ENCODE measurements at regions not wholly inside any gene's neighbourhood (a gene's known extent, or its start where the extent isn't known, plus 50 kb on each side); places are given as distances from the start of the nearest gene placed in this dataset.

DNA sequence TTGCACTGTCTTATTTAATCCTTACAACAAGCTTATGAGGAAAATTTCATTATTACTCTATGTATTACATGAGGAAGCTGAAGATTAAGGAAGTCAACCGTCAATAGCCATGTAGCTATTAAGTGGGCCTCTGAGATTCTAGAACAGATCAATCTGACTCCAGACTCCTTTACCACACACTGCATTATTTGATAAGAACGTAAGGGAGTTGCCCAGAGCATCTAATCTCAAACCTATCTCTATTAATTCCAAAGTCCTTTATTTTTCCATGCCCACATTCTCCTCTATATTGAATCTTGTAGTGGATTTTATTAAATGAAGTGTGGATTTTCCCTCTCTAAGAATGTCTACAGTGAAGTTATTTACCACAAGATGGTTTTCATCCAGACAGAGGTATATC is 118.2 kb upstream of the MTAP start:
- H3K27me3 ChIP-seq (ENCODE audit: control insufficient read depth, insufficient read depth, low read length): no peaks in the 10 kb centered on the region
- H3K9me3 ChIP-seq (ENCODE audit: control insufficient read depth, insufficient read depth, low read depth, low read length): no peaks in the 10 kb centered on the region
- H3K36me3 ChIP-seq (ENCODE audit: control insufficient read depth, insufficient read depth, low read length): no peaks in the 10 kb centered on the region
- H3K27ac ChIP-seq (ENCODE audit: low read depth, low read length): no peak overlapping the region
- no peak overlapping the region for H3K4me3 ChIP-seq (ENCODE audit: low read depth, low read length)
- H3K4me1 ChIP-seq (ENCODE audit: control insufficient read depth, insufficient read depth, low read length): peaks cover 8% of the 10 kb centered on the region; the same call in 1 of the 2 replicates
- no peak overlapping the region for H3K9ac ChIP-seq (ENCODE audit: low read length)

DNA sequence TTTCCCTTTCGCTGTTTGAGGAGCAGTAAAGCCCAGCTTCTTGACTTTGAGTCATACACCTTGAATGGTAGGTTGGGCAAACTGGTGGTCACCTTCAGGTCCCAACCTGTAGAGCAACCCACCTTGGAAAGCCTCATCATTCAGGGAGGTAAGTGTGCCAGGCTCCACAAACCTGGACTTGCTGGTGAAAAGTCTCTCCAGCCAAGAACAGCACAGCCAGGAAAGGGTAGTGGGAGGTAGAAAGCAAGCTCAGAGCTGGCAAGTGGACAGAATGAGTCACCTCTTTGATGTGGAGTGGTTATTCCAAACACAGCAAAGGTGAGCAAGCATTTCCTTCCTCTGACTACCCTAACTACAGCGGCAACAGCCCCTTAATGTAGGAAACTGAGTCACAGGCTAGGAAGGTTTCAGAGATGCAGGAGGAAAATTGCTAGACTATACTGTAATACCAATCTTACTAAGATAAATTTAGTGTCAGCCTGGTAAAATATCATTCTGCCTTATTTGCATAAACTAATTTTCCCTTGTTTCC is 117.5 kb upstream of the MTAP start:
- Histone ChIP-seq H3K27ac (ENCODE audit: low read depth, low read length) (no peak overlapping the region), H3K9ac (ENCODE audit: low read length) (no peak overlapping the region), H3K4me3 (ENCODE audit: low read depth, low read length) (no peak overlapping the region)

DNA sequence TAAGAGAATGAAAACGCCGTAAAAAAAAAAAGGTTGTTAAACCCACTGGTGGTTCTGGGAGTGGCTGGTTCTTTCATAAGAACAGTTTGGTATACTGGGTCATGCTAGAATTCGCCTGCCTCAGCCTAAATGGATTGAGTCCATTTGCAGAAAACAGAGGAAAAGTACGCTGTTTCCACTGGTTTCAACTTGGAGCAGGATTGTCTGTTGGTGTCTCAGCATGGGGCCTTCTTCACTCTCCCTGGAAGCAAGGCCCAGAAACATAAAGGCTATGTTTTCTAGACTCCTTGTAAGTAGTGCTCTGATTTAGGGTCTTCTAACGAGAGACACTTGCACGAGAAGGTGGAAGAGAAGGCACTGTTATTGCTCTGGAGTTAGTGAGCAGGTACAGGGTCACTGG is 116.9 kb upstream of the MTAP start:
- no peak overlapping the region for H3K27ac ChIP-seq (ENCODE audit: low read depth, low read length)
- H3K4me1 ChIP-seq (ENCODE audit: control insufficient read depth, insufficient read depth, low read length): peaks cover 8% of the 10 kb centered on the region; the same call in 1 of the 2 replicates
- H3K4me3 ChIP-seq (ENCODE audit: low read depth, low read length): no peak overlapping the region
- no peaks in the 10 kb centered on the region for H3K27me3 ChIP-seq (ENCODE audit: control insufficient read depth, insufficient read depth, low read length)
- no peaks in the 10 kb centered on the region for H3K9me3 ChIP-seq (ENCODE audit: control insufficient read depth, insufficient read depth, low read depth, low read length)
- no peaks in the 10 kb centered on the region for H3K36me3 ChIP-seq (ENCODE audit: control insufficient read depth, insufficient read depth, low read length)
- H3K9ac ChIP-seq (ENCODE audit: low read length): no peak overlapping the region

More for the DNA sequence above, 117.5 kb upstream of the MTAP start:
- Histone ChIP-seq H3K9me3 (ENCODE audit: control insufficient read depth, insufficient read depth, low read depth, low read length) (no peaks in the 10 kb centered on the region), H3K27me3 (ENCODE audit: control insufficient read depth, insufficient read depth, low read length) (no peaks in the 10 kb centered on the region), H3K4me1 (ENCODE audit: control insufficient read depth, insufficient read depth, low read length) (peaks cover 8% of the 10 kb centered on the region; the same call in 1 of the 2 replicates), H3K36me3 (ENCODE audit: control insufficient read depth, insufficient read depth, low read length) (no peaks in the 10 kb centered on the region)

DNA sequence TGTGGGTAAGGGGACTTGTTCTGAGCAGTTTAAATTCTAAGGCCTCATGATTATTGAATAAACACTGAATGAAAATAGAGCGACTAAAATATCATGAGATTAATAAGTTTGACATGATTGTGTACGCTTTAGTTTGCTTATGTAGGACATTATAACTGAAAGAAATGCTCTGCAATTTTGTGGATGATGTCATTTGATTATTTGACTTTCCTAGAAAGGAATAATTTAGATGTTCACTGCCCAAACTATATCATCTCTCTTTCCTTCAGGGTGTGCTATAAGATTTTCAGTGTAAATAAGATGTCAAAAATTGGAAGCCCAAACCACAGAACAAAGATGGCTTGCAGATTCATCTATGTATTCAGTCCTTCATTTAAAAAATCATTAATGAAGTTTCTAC is 115.7 kb upstream of the MTAP start:
- Histone ChIP-seq H3K27ac (ENCODE audit: low read depth, low read length) (no peak overlapping the region), H3K9ac (ENCODE audit: low read length) (no peak overlapping the region)

DNA sequence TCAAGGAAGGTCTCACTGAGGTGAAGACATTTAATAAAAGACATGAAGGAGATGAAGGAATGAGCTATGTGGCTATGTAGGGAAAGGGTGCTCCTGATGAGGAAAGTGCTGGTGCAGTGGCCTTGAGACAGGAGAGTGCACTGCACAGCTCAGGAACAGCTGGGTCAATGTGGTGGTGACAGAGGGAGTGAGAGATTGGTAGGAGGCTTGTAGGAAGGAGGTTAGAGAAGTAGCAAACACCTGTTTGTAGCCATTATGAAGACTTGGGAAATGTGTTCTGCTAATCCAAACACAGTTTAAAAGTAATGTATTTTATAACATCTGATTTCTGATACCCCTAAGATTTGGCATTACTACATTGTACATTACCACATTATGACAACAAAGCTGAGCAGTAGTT is 115.1 kb upstream of the MTAP start:
- Histone ChIP-seq H3K27me3 (ENCODE audit: control insufficient read depth, insufficient read depth, low read length) (0 out of 2 replicates have a peak, but pooled peaks cover 3% of the 10 kb centered on the region), H3K9me3 (ENCODE audit: control insufficient read depth, insufficient read depth, low read depth, low read length) (no peaks in the 10 kb centered on the region), H3K27ac (ENCODE audit: low read depth, low read length) (no peak overlapping the region), H3K9ac (ENCODE audit: low read length) (no peak overlapping the region), H3K36me3 (ENCODE audit: control insufficient read depth, insufficient read depth, low read length) (no peaks in the 10 kb centered on the region), H3K4me3 (ENCODE audit: low read depth, low read length) (no peak overlapping the region), H3K4me1 (ENCODE audit: control insufficient read depth, insufficient read depth, low read length) (peaks cover 8% of the 10 kb centered on the region; the same call in 1 of the 2 replicates)

More for the DNA sequence above, 115.7 kb upstream of the MTAP start:
- Histone ChIP-seq H3K4me1 (ENCODE audit: control insufficient read depth, insufficient read depth, low read length) (peaks cover 8% of the 10 kb centered on the region; the same call in 1 of the 2 replicates), H3K9me3 (ENCODE audit: control insufficient read depth, insufficient read depth, low read depth, low read length) (no peaks in the 10 kb centered on the region), H3K27me3 (ENCODE audit: control insufficient read depth, insufficient read depth, low read length) (no peaks in the 10 kb centered on the region), H3K36me3 (ENCODE audit: control insufficient read depth, insufficient read depth, low read length) (no peaks in the 10 kb centered on the region), H3K4me3 (ENCODE audit: low read depth, low read length) (no peak overlapping the region)

DNA sequence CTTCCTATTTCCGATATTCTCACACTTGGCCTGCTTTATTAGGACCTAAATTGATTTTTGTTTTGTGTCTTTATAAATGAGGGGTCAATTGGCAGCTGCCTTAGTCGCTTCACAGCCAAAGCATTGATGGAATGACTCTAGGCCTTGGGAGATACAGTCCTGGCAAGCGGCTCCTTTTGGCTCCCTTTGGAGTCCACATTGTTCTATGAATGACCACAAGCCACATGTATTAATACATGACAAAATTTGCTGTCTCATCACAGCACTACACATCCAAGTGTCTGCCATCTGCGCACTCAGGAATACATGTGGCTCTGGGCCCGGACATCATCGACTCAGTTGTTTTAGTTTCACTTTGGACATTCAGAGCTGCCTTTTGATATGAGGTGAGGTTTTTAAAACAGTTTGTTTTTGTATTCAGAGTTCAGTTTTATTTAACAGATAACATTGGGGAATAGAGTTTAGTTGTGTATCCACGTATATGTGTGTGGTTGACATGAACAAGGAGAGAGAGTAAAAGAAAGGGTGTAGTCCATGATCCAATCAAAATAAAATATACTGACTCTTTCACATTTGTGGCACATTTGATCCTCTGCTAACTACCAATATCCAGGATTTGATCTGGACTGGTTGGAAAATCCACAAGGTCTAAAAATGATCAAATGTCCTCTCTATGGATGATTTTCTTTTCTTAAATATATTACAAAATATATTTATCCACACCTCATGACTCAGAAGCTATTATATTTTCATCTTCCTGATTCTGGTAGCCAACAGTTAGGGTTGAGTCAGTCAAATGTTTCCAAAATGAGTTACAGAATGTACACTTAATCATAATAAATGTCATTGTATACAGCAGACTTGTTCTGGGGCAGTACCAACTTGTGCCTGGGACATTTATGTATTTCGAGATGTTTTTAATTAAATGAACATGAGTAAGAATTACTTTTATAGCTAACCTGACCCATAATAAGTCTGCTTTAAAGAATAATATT is 114.0 kb upstream of the MTAP start:
- Histone ChIP-seq H3K4me1 (ENCODE audit: control insufficient read depth, insufficient read depth, low read length) (peaks cover 8% of the 10 kb centered on the region; the same call in 1 of the 2 replicates), H3K9me3 (ENCODE audit: control insufficient read depth, insufficient read depth, low read depth, low read length) (no peaks in the 10 kb centered on the region), H3K4me3 (ENCODE audit: low read depth, low read length) (no peak overlapping the region), H3K36me3 (ENCODE audit: control insufficient read depth, insufficient read depth, low read length) (no peaks in the 10 kb centered on the region), H3K27me3 (ENCODE audit: control insufficient read depth, insufficient read depth, low read length) (0 out of 2 replicates have a peak, but pooled peaks cover 3% of the 10 kb centered on the region), H3K9ac (ENCODE audit: low read length) (no peak overlapping the region), H3K27ac (ENCODE audit: low read depth, low read length) (no peak overlapping the region)

DNA sequence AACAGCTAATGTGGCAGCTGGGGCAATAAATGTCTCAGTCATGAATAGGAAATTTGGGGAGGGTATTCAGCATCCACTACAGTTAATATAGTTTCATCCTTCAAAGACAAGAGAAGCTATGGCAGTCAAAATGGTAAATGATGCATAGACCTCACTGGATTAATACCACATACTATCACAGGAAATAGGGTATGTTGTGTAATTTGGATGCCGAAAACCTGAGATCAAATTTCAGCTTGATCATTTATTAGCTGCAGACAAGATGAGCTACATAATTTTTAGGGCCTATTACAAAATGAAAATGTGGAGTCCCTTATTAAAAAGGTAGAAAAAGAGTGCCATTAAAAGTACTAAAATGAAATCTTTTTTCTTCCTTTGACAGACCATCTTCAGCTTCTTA is 112.6 kb upstream of the MTAP start:
- Histone ChIP-seq H3K36me3 (ENCODE audit: control insufficient read depth, insufficient read depth, low read length) (no peaks in the 10 kb centered on the region), H3K9me3 (ENCODE audit: control insufficient read depth, insufficient read depth, low read depth, low read length) (no peaks in the 10 kb centered on the region), H3K4me1 (ENCODE audit: control insufficient read depth, insufficient read depth, low read length) (peaks cover 6% of the 10 kb centered on the region; the same call in 1 of the 2 replicates), H3K27ac (ENCODE audit: low read depth, low read length) (no peak overlapping the region), H3K27me3 (ENCODE audit: control insufficient read depth, insufficient read depth, low read length) (peaks cover 3% of the 10 kb centered on the region; the same call in 1 of the 2 replicates), H3K9ac (ENCODE audit: low read length) (no peak overlapping the region), H3K4me3 (ENCODE audit: low read depth, low read length) (no peak overlapping the region)

DNA sequence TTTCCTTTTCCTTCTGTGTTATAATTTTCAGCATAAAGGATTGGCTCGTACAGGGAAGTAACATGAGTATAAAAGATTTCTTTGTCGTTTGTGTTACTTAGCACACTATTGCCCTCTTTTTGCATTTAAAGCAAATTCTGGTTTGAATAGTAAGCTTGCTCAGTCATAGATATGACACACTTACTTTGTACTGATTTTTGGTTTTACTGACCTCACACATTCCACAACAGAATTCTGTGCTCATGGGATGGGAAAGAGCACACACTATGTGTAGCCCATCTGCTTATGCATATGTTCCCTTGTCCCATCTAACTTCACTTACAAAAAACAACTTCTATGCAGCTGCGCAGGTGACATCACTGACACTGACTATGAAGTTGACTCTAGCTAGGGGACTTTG is 111.9 kb upstream of the MTAP start:
- Histone ChIP-seq H3K27ac (ENCODE audit: low read depth, low read length) (no peak overlapping the region), H3K36me3 (ENCODE audit: control insufficient read depth, insufficient read depth, low read length) (no peaks in the 10 kb centered on the region), H3K9ac (ENCODE audit: low read length) (no peak overlapping the region), H3K4me1 (ENCODE audit: control insufficient read depth, insufficient read depth, low read length) (no peaks in the 10 kb centered on the region), H3K27me3 (ENCODE audit: control insufficient read depth, insufficient read depth, low read length) (peaks cover 3% of the 10 kb centered on the region; the same call in 1 of the 2 replicates), H3K9me3 (ENCODE audit: control insufficient read depth, insufficient read depth, low read depth, low read length) (0 out of 2 replicates have a peak, but pooled peaks cover under 1% of the 10 kb centered on the region), H3K4me3 (ENCODE audit: low read depth, low read length) (no peak overlapping the region)

DNA sequence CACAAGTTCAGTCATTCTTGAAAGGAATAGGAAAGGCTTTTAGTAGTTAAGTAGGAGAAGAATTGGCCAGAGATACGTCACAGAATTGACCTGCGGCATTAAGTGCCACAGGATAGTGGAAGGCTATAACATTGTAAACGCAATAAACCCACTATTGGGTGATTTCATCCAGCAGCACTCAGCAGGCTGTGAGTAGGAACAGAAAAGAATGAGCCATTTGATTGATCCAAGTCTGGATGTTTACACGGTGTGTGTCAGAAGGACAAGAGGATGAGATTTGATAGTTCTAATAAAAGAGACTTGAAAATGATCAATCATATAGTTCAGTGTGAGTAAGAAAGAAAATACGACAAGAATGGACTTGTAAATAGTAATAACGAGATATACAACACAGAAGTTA is 110.0 kb upstream of the MTAP start:
- H3K9me3 ChIP-seq (ENCODE audit: control insufficient read depth, insufficient read depth, low read depth, low read length): peaks cover 7% of the 10 kb centered on the region; the same call in 1 of the 2 replicates
- no peaks in the 10 kb centered on the region for H3K4me1 ChIP-seq (ENCODE audit: control insufficient read depth, insufficient read depth, low read length)
- no peaks in the 10 kb centered on the region for H3K36me3 ChIP-seq (ENCODE audit: control insufficient read depth, insufficient read depth, low read length)
- H3K9ac ChIP-seq (ENCODE audit: low read length): no peak overlapping the region
- peaks cover 3% of the 10 kb centered on the region; the same call in 1 of the 2 replicates for H3K27me3 ChIP-seq (ENCODE audit: control insufficient read depth, insufficient read depth, low read length)
- H3K27ac ChIP-seq (ENCODE audit: low read depth, low read length): no peak overlapping the region
- H3K4me3 ChIP-seq (ENCODE audit: low read depth, low read length): no peak overlapping the region

DNA sequence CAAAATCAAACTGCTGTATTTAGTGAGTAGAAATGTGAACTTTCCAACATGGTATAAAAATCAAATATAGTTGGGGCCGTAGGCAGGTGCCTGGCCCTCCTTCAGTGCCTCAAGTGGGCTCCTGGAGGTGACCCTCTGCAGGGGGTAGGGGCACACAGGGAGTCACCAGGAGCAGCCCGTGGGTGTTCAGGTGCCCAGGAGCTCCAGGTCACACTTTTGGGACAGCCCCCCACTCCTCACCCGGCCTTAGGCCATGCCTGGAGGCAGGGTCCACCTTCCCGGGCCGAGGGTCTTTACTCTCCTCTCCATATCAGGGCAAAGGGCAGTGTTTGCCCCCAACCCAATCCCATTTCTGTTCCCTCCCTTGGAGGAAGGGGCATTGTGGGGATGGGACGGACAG is 108.0 kb upstream of the MTAP start:
- Histone ChIP-seq H3K27me3 (ENCODE audit: control insufficient read depth, insufficient read depth, low read length) (peaks cover 3% of the 10 kb centered on the region; the same call in 1 of the 2 replicates), H3K4me3 (ENCODE audit: low read depth, low read length) (no peak overlapping the region), H3K9me3 (ENCODE audit: control insufficient read depth, insufficient read depth, low read depth, low read length) (peaks cover 7% of the 10 kb centered on the region; the same call in 1 of the 2 replicates), H3K36me3 (ENCODE audit: control insufficient read depth, insufficient read depth, low read length) (no peaks in the 10 kb centered on the region), H3K27ac (ENCODE audit: low read depth, low read length) (no peak overlapping the region), H3K9ac (ENCODE audit: low read length) (no peak overlapping the region), H3K4me1 (ENCODE audit: control insufficient read depth, insufficient read depth, low read length) (no peaks in the 10 kb centered on the region)

DNA sequence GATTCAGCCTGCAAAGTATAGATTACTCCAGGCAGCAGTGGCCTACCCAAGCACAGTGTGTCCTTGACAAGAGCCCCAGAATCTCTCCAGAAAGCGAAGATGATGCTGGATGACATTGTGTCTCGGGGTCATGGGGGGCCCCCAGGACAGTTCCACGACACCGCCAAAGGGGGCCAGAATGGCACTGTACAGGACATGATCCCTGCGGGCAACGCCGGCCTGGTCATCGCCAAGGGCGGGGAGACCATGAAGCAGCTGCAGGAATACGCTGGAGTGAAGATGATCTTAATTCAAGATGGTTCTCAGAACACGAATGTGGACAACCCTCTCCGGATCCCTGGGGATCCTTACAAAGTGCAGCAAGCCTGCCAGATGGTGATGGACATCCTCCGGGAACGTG is 107.0 kb upstream of the MTAP start:
- H3K27ac ChIP-seq (ENCODE audit: low read depth, low read length): no peak overlapping the region
- peaks cover 3% of the 10 kb centered on the region; the same call in 1 of the 2 replicates for H3K27me3 ChIP-seq (ENCODE audit: control insufficient read depth, insufficient read depth, low read length)
- H3K4me3 ChIP-seq (ENCODE audit: low read depth, low read length): no peak overlapping the region
- peaks cover 7% of the 10 kb centered on the region; the same call in 1 of the 2 replicates for H3K9me3 ChIP-seq (ENCODE audit: control insufficient read depth, insufficient read depth, low read depth, low read length)
- no peaks in the 10 kb centered on the region for H3K4me1 ChIP-seq (ENCODE audit: control insufficient read depth, insufficient read depth, low read length)
- H3K9ac ChIP-seq (ENCODE audit: low read length): no peak overlapping the region
- H3K36me3 ChIP-seq (ENCODE audit: control insufficient read depth, insufficient read depth, low read length): no peaks in the 10 kb centered on the region

All from HUES6 (cell line).